HG03565 (cell line): ENCODE measurements at regions not wholly inside any gene's neighbourhood (a gene's known extent, or its start where the extent isn't known, plus 50 kb on each side); places are given as distances from the start of the nearest gene placed in this dataset.
"Not testable (repeated sequence)": the region's sequence is repeated elsewhere in the genome, so short reads cannot be mapped to it uniquely, and the experiment has no call there.

Source experiments
- ATAC-seq: cut with Tn5 transposase; IDR thresholded peaks from one replicate; pipeline ENCODE4 v1.9.1; 2021; ENCODE audit warnings: mild to moderate bottlenecking, moderate library complexity; ENCODE audit not compliant: unreplicated experiment

DNA sequence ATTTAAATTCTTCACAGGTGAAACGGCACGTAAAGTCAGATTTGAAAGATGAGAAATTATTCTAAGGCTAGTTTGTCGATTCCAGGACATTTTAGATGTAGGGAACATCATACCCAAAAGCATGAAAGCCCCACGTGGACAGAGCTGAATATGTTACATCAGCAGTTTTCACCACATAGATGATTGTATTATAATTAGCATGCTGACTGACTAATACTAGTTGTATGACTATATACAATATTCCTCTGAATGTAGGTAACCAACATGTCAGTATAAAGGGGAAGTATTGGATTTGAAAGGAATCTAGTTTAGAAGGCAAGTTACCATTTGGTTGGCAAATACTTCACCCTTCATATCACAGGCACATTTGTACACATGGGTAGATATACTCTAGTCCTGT, 304.6 kb downstream of the UBE2NL start:
- ATAC-seq = not testable (repeated sequence)

DNA sequence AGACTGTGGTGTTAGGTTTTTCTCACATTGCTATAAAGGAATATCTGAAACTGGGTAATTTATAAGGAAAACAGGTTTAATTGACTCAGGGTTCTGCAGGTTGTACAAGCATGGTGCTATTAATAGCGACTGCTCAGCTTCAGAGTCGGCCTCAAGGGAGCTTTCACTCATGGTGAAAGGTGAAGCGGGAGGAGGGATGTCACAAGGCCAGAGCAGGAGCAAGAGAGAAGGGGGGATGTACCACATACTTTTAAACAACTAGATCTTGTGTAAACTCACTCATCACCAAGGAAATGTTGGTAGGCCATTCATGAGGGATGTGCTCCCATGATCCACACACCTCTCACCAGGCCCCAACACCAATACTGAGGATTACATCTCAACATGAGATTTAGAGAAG, 313.2 kb downstream of the UBE2NL start:
- not testable (repeated sequence) for ATAC-seq

DNA sequence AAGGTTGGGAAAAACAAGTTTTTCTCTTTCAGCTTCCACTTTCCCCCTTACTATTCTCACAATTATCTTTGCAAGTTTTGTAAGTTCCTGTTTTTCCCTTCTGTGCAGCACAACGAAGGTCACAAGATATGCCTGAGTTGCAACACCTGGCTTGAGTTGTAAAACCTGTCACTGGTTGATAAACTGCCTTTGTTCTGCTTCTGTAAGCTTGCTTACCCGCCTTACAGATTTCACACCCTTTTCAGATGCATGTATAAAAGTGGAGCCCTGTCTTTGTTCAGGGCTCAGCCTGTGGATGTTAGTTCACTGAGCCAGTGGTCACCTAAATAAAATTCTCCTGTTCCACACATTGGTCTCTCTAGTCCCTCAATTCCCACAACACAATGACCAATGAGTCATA, 318.9 kb downstream of the UBE2NL start:
- not testable (repeated sequence) for ATAC-seq

DNA sequence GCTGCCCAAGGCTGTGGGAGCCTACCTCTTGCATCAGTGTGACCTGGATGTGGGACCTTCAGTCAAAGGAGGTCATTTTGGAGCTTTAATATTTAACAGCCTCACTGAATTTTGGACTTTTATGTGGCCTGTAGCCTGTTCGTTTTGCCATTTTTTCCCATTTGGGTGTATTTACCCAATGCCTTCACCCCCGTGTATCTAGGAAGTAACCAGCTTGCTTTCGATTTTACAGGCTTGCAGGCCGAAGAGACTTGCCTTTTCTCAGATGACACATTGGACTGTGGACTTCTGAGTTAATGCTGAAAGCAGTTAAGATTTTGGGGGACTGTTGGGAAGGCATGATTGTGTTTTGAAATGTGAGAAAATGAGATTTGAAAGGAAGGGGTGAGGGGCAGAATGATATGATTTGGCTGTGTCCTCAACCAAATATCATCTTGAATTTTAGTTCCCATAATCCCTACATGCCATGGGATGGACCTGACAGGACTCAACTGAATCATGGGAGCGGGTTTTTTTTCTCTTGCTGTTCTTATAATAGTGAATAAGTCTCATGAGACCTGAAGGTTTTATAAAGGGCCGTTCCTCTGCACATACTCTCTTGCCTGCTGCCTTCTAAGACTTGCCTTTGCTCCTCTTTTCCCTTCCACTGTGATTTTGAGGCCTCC, 324.6 kb downstream of the UBE2NL start:
- not testable (repeated sequence) for ATAC-seq

DNA sequence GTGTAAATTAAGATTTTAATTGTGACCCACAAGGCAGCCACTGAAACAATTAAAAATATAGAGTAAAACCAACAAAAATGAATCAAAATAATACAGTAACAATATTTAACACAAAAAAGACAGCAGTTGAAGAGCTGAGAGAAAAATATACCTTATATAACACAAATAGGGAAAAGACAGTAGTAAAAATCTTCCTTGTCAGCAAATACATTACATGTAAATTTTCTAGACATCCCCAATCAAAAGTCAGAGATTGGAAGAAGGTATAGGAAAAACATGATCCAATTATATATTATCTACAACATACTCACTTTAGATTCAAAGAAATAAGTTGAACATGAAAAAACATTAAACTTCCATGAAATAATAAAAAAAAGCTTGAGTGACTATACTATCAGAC, 330.8 kb downstream of the UBE2NL start:
- no peak for ATAC-seq

DNA sequence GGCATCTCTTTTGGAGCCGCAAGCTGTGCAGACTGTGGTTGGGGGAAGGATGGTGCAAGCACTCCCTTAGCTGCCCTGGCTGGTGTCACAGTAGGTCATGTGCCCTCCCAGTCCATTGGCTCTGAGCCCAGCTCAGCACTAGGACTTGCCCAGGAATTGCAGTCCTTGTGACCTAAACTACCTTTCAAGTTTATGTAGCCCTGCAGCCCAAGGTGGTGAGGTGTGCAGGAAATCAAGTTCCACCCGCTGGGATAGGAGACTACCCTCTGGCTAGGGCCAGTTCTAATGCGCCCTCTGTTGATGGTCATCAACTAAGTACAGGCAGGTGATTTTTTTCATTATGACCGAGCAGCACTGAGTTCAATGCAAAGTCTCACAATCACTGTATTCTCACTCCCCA, 335.2 kb downstream of the UBE2NL start:
- ATAC-seq = no peak

GRCh38 chrX:144231116-144231785, 347.4 kb downstream of the UBE2NL start:
- ATAC-seq = not testable (repeated sequence)

DNA sequence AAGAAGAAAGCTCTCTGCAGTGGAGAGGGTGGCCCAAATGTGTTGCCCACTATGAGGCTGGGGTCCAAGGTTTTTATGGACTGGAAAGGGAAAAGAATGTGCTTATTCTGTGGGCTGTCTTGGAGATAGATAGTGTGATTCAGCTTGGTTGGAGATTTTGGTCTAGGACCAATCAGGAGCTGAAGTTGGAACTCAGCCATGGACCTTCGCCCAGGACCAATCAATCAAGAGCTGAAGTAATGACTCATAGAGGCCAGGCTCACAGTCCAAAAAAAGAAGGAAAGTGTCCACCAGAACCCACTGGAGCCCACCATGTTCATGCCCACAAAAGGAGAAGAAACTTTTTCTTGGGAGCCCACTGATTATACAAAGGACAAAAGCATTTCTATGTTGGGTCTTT, 369.5 kb downstream of the UBE2NL start:
- ATAC-seq = no peak

DNA sequence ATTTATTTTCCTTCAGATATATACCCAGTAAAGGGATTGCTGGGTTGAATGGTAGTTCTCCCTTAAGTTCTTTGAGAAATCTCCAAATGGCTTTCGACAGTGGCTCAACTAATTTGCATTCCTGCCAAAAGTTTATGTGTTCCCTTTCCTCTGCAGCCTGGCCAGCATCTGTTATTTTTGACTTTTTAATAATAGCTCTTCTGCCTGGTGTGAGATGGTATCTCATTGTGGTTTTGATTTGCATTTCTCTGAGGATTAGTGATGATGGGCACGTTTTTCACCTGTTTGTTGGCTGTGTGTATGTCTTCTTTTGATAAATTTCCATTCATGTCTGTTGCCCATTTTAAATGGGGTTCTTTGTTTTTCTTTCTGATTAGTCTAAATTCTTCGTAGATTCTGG, 375.2 kb downstream of the UBE2NL start:
- ATAC-seq = no peak

DNA sequence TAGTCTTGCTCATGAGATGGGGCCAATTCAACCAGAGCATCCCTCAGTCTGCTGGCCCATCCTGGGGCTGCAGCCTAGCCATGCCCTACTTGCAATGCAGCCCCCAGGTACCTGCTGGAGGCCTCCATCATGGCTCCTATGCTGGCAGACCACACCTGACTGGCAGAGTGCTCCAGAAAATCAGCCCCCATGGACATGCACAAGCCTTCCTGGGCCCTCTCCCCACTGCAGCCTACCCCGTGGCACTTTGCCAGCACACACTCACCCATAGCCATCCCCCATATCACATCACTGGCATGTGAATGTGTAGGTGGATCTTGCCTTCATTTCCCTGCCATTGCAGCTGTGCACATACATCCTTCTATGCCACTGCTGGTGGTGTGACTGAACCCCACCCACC, 381.8 kb downstream of the UBE2NL start:
- no peak for ATAC-seq

GRCh38 chrX:144275367-144275766, 391.5 kb downstream of the UBE2NL start:
- ATAC-seq = no peak

DNA sequence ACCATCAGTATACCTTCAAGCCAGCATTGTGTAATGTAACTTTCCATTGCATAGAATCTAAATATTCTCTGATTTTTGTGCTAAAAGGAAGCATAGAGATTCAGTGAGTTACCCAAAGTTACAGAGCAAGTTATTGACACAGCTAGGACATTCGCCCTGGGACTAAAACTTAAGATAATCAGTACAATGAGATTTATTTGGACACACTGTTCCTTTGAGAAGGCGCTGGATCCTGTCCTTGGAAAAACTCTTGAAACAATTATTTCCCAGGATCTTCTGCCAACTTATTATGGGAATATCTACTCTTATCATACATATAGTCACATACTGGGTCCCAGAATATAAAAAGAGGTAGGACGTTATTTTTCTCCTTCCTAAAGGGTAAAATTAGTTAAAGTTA, 392.0 kb downstream of the UBE2NL start:
- no peak for ATAC-seq

- no peak for ATAC-seq
These were observed 409.4 kb downstream of the UBE2NL start for GRCh38 chrX:144293229-144293628.

GRCh38 chrX:144295921-144296320, 412.1 kb downstream of the UBE2NL start:
- no peak for ATAC-seq

DNA sequence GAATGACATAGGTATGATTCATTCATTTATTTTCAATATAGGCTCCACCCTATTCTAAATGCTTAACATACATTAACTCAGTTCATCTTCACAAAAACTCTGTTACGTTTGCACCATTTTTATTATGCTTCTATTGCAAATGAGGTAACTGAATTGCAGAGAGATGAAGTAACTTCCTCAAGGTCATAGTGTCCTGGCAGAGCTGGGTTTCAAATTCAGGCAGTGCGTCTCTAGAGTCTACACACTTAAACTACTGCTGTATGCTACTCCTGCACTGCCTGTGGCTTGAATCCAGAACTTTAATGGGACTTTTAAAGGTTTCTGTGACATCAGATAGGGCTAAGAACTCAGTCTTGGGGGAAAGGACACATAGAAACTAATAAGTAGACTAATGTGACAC, 413.4 kb downstream of the UBE2NL start:
- no peak for ATAC-seq

GRCh38 chrX:144327495-144327894, 443.6 kb downstream of the UBE2NL start:
- ATAC-seq = no peak

- ATAC-seq = no peak
These were observed 449.6 kb downstream of the UBE2NL start for GRCh38 chrX:144333429-144333828.

DNA sequence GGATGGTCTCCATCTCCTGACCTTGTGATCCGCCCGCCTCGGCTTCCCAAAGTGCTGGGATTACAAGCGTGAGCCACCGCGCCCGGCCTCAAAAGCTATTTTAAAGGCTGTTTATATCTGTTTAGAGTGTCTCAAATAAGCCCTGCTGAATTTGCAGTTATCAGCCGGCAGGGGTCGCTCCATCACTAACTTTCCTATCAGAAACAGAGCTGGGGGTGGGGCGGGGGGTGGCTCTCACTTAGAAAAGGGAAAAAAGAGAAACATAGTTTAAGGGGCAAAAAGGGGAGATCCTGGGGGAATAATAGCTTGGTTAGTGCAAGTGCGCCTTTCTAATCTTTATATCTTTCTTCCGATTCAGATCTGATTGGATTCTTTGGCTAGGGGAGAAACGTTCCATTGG, 450.7 kb downstream of the UBE2NL start:
- no peak for ATAC-seq

GRCh38 chrX:144335402-144335801, 451.5 kb downstream of the UBE2NL start:
- ATAC-seq = no peak

- no peak for ATAC-seq
These were observed 495.3 kb downstream of the UBE2NL start for GRCh38 chrX:144379156-144379555.

- ATAC-seq = no peak
These were observed 504.9 kb downstream of the UBE2NL start for GRCh38 chrX:144388738-144389137.
